K562 (cell line): ENCODE measurements at regions not wholly inside any gene's neighbourhood (a gene's known extent, or its start where the extent isn't known, plus 50 kb on each side); places are given as distances from the start of the nearest gene placed in this dataset.

Source experiments
- ATAC-seq: fragments of 200-7000 bp; cut with Tn5 transposase; 3 replicates; pipeline ENCODE4 v1.9.1; 2020; ENCODE audit warnings: moderate library complexity
- BruUV-seq: library from RNA; stranded (reverse); fragments of 400-500 nt; replicated peaks from 2 replicates; lab custom pipeline; 2021; lab: Mats Ljungman, UMichigan
- CTCF ChIA-PET: fragments of 300-600 bp; formaldehyde crosslinking; extraction: SDS; loops from one replicate; lab custom pipeline; 2021; ENCODE audit warnings: low intra/inter-chr PET ratio; lab: Yijun Ruan, JAX
- POLR2A ChIA-PET: fragments of 300-600, 350-650 bp; sonication (Branson Sonifier 250); formaldehyde crosslinking; extraction: SDS; loops from one replicate; lab custom pipeline; 2021; ENCODE audit warnings: antibody characterized with exemption, inconsistent platforms; lab: Yijun Ruan, JAX
- DNase-seq, 4 experiments: peaks; one replicate each; pipeline versions ENCODE4 v3.0.0 to v3.0.0-alpha.2; 2011 to 2018; ENCODE audit warnings: low spot score in 3 of 4, mixed read lengths in 3 of 4; ENCODE audit errors: extremely low read depth in 1 of 4
- FAIRE-seq: peaks from 2 replicates; lab custom pipeline; 2011; peaks lifted over from hg19 to GRCh38; lab: Jason Lieb, UNC
- H2AFZ ChIP-seq: 2 replicates; pipeline ENCODE4 v1.6.0; 2011; ENCODE audit warnings: low read depth, low read length, control low read depth, inconsistent platforms
- H3K27ac ChIP-seq: fragments of 200-600 bp; 3 replicates; pipeline ENCODE4 v1.8.0; 2011; ENCODE audit warnings: low read depth, mild to moderate bottlenecking, control low read depth, inconsistent platforms, low read length, moderate library complexity, mixed read lengths; ENCODE audit errors: extremely low read depth
- H3K27me3 ChIP-seq, 2 experiments: fragments of 300-600 bp in 1 of 2; 2 replicates in 1 of 2; 3 replicates in 1 of 2; pipeline versions ENCODE4 v1.6.0 to v1.8.0; 2011; ENCODE audit warnings: inconsistent platforms in 2 of 2, low read length in 2 of 2, mild to moderate bottlenecking in 1 of 2, mixed read lengths in 1 of 2, moderate library complexity in 1 of 2; ENCODE audit not compliant: control insufficient read depth in 2 of 2, insufficient read depth in 2 of 2
- H3K36me3 ChIP-seq: fragments of 300-600 bp; 3 replicates; pipeline ENCODE4 v1.8.0; 2011; ENCODE audit warnings: mild to moderate bottlenecking, low read length, inconsistent platforms; ENCODE audit not compliant: control insufficient read depth, insufficient read depth
- H3K4me1 ChIP-seq, 2 experiments: fragments of 200-600 bp in 1 of 2; replicated peaks in 1 of 2; 2 replicates in 1 of 2; 3 replicates in 1 of 2; pipeline versions ENCODE4 v1.5.1 to v1.8.0; 2011; ENCODE audit warnings: inconsistent platforms in 2 of 2, low read length in 2 of 2, mild to moderate bottlenecking in 1 of 2, mixed read lengths in 1 of 2, moderate library complexity in 1 of 2; ENCODE audit not compliant: control insufficient read depth in 2 of 2, insufficient read depth in 2 of 2
- H3K4me2 ChIP-seq: 2 replicates; pipeline ENCODE4 v1.6.1; 2011; ENCODE audit warnings: low read length, control low read depth, inconsistent platforms, mixed read lengths; ENCODE audit not compliant: insufficient read depth
- H3K4me3 ChIP-seq: fragments of 200-600 bp; sonication (generic), shearing (Covaris generic); 2 replicates; pipeline ENCODE4 v1.5.1; 2016; ENCODE audit warnings: control low read depth, inconsistent platforms
- H3K79me2 ChIP-seq: fragments of 200-600 bp; 3 replicates; pipeline ENCODE4 v1.8.0; 2011; ENCODE audit warnings: low read length, inconsistent platforms; ENCODE audit not compliant: control insufficient read depth, insufficient read depth
- H3K9ac ChIP-seq, 2 experiments: 2 replicates each; pipeline versions ENCODE4 v1.6.0 to v1.6.1; 2011; ENCODE audit warnings: low read depth in 2 of 2, low read length in 2 of 2, control low read depth in 1 of 2, inconsistent platforms in 1 of 2, mild to moderate bottlenecking in 1 of 2, mixed read lengths in 1 of 2; ENCODE audit not compliant: insufficient read depth in 1 of 2
- H3K9me1 ChIP-seq: one replicate; pipeline ENCODE4 v1.6.0; 2011; ENCODE audit warnings: inconsistent platforms, mild to moderate bottlenecking, low read length, moderate library complexity; ENCODE audit not compliant: control insufficient read depth, insufficient read depth
- H3K9me3 ChIP-seq: replicated peaks from 2 replicates; pipeline ENCODE4 v1.5.1; 2011; ENCODE audit warnings: low read depth, low read length, inconsistent platforms; ENCODE audit not compliant: control insufficient read depth, insufficient read depth
- H4K20me1 ChIP-seq: replicated peaks from 2 replicates; pipeline ENCODE4 v1.6.1; 2011; ENCODE audit warnings: low read length, inconsistent platforms, mixed read lengths; ENCODE audit not compliant: control insufficient read depth, insufficient read depth
- BMI1 ChIP-seq: fragments of 150-350 bp; IDR thresholded peaks from 2 replicates; pipeline ENCODE4 v1.6.1; 2014; ENCODE audit warnings: low read length
- MXI1 ChIP-seq: IDR thresholded peaks from 2 replicates; pipeline ENCODE4 v1.6.1; 2011; ENCODE audit warnings: low read depth, mild to moderate bottlenecking, improper control_type of control experiment, low read length
- NKRF ChIP-seq: fragments of 450-650 bp; IDR thresholded peaks from 2 replicates; pipeline ENCODE4 v1.6.1; 2016; ENCODE audit warnings: borderline replicate concordance
- PTBP1 ChIP-seq: fragments of 200-400 bp; formaldehyde crosslinking; IDR thresholded peaks from 2 replicates; pipeline ENCODE4 v1.6.1; 2017; ENCODE audit warnings: low read depth, low read length
- PTTG1 ChIP-seq: fragments of 450-650 bp; IDR thresholded peaks from 2 replicates; pipeline ENCODE4 v1.6.1; 2016; ENCODE audit warnings: low read depth, mild to moderate bottlenecking, missing genetic modification characterization, missing compliant biosample characterization
- RNF219 ChIP-seq: fragments of 250-450 bp; sonication (Bioruptor Pico); IDR thresholded peaks from 2 replicates; pipeline ENCODE4 v1.5.0; 2022; ENCODE audit warnings: mild to moderate bottlenecking
- TCF7 ChIP-seq: sonication (generic); IDR thresholded peaks from 2 replicates; pipeline ENCODE4 v1.6.1; 2016; ENCODE audit warnings: antibody characterized with exemption, borderline replicate concordance
- THRA ChIP-seq: fragments of 450-650 bp; IDR thresholded peaks from 2 replicates; pipeline ENCODE4 v1.6.1; 2017; ENCODE audit warnings: mild to moderate bottlenecking, moderate library complexity
- ZFP36 ChIP-seq: fragments of 150-350 bp; IDR thresholded peaks from 2 replicates; pipeline ENCODE4 v1.6.1; 2018; ENCODE audit warnings: low read length, low read depth; ENCODE audit not compliant: partially characterized antibody
- WGBS: fragments of 100-300 bp; shearing (Covaris generic); methylation state at CpG from one replicate; pipeline ENCODE4 v1.1.6; 2016; ENCODE audit warnings: low coverage, mixed read lengths; ENCODE audit not compliant: insufficient coverage; ENCODE audit errors: missing lambda C conversion rate; 5-methylcytosine and 5-hydroxymethylcytosine counted together
- in situ Hi-C: fragments of 300-500 bp; cut with MboI; formaldehyde crosslinking; loops from 4 replicates; pipeline ENCODE4 v1.15.0; 2018; ENCODE audit warnings: inconsistent platforms, mixed read lengths
- intact Hi-C: fragments of 100-400 bp; cut with micrococcal nuclease; formaldehyde crosslinking; loops from 2 replicates; pipeline ENCODE4 v1.14.2; 2022

GRCh38 chr16:18008356-18008755 lies 328.2 kb downstream of the NPIPA8 start (continued):
- TF ChIP-seq NKRF (no peak), PTBP1 (no peak), PTTG1 (no peak), TCF7 (no peak), THRA (no peak)

GRCh38 chr16:18003033-18003432 lies 333.5 kb downstream of the NPIPA8 start:
- in situ Hi-C loops (no loop called here), intact Hi-C loops (no loop called here)
- Histone ChIP-seq H3K27me3 (no peaks in the 10 kb centered on the region), H3K4me3 (no peak overlapping the region), H3K79me2 (no peaks in the 10 kb centered on the region), H3K27ac (no peak overlapping the region), H3K9me3 (no peaks in the 10 kb centered on the region), H3K9ac (no peak overlapping the region), H3K9me1 (no peaks in the 10 kb centered on the region), H3K4me1 (no peaks in the 10 kb centered on the region), H4K20me1 (no peaks in the 10 kb centered on the region; the same call in 1 of the 2 replicates), H3K36me3 (peaks cover 9% of the 10 kb centered on the region; the same call in 2 of the 3 replicates), H3K4me2 (no peak overlapping the region), H2AFZ (no peak overlapping the region)
- DNase-seq (no peak), ATAC-seq (no peak), FAIRE-seq (no peak)
- CTCF ChIA-PET = no interaction called here
- TF ChIP-seq BMI1 = no peak
- no peak for TF ChIP-seq MXI1
- TF ChIP-seq ZFP36 = no peak
- TF ChIP-seq RNF219 (CRISPR knock-in tag) = no peak
- no TSS peak for BruUV-seq
- 29% methylated on average over 6 of the region's 6 CpGs for WGBS
- POLR2A ChIA-PET = interaction anchor here (0.8 kb wide), 1 partner anchor 11 kb away, joined by 3 read pairs; no protein-coding TSS in a partner anchor
